GM12878 (cell line): ENCODE measurements at regions not wholly inside any gene's neighbourhood (a gene's known extent, or its start where the extent isn't known, plus 50 kb on each side); places are given as distances from the start of the nearest gene placed in this dataset.

Experiments
- ATAC-seq: fragments of 200-7000 bp; cut with Tn5 transposase; 3 replicates; pipeline ENCODE4 v1.9.1; 2020; ENCODE audit warnings: mild to moderate bottlenecking, moderate library complexity
- BruUV-seq: library from RNA; stranded (reverse); fragments of 400-500 nt; replicated peaks from 2 replicates; lab custom pipeline; 2021; lab: Mats Ljungman, UMichigan
- CTCF ChIA-PET: fragments of 300-600 bp; sonication (Branson Sonifier 250); formaldehyde crosslinking; extraction: SDS; loops from one replicate; lab custom pipeline; 2021; ENCODE audit warnings: inconsistent platforms; lab: Yijun Ruan, JAX
- POLR2A ChIA-PET: fragments of 350-600 bp; formaldehyde crosslinking; extraction: SDS; loops from one replicate; lab custom pipeline; 2021; ENCODE audit warnings: inconsistent platforms; lab: Charles Lee
- RAD21 ChIA-PET: fragments of 300-600 bp; sonication (Branson Sonifier 250); formaldehyde crosslinking; loops from one replicate; lab custom pipeline; 2023; ENCODE audit warnings: antibody characterized with exemption; ENCODE audit not compliant: unreplicated experiment; lab: Charles Lee
- SMC1A ChIA-PET: fragments of 300-600 bp; sonication (Branson Sonifier 250); formaldehyde crosslinking; loops from one replicate; lab custom pipeline; 2023; ENCODE audit not compliant: unreplicated experiment, uncharacterized antibody; lab: Charles Lee
- DNase-seq: peaks from one replicate; pipeline ENCODE4 v3.0.0-alpha.2; 2011; ENCODE audit warnings: low read depth, low spot score
- FAIRE-seq: peaks from 3 replicates; lab custom pipeline; 2011; peaks lifted over from hg19 to GRCh38; lab: Jason Lieb, UNC
- H2AFZ ChIP-seq: 2 replicates; pipeline ENCODE4 v1.6.0; 2011; ENCODE audit warnings: low read depth, low read length, control low read depth; ENCODE audit not compliant: control insufficient read depth
- H3K27ac ChIP-seq: 2 replicates; pipeline ENCODE4 v1.5.1; 2011; ENCODE audit warnings: control low read depth; ENCODE audit not compliant: control insufficient read depth, insufficient read depth
- H3K27me3 ChIP-seq, 2 experiments: replicated peaks in 1 of 2; 2 replicates each; pipeline versions ENCODE4 v1.6.0 to v1.6.1; 2011; ENCODE audit warnings: low read length in 1 of 2; ENCODE audit not compliant: control insufficient read depth in 2 of 2, insufficient read depth in 2 of 2
- H3K36me3 ChIP-seq, 2 experiments: 2 replicates each; pipeline ENCODE4 v1.5.1; 2011; ENCODE audit warnings: low read length in 1 of 2; ENCODE audit not compliant: control insufficient read depth in 2 of 2, insufficient read depth in 2 of 2
- H3K4me1 ChIP-seq: 2 replicates; pipeline ENCODE4 v1.6.1; 2011; ENCODE audit warnings: mild to moderate bottlenecking, low read length, moderate library complexity, mixed read lengths; ENCODE audit not compliant: control insufficient read depth, insufficient read depth
- H3K4me2 ChIP-seq: 2 replicates; pipeline ENCODE4 v1.6.0; 2011; ENCODE audit warnings: control low read depth; ENCODE audit not compliant: control insufficient read depth, insufficient read depth
- H3K4me3 ChIP-seq: fragments of 200-600 bp; sonication (generic); 2 replicates; pipeline ENCODE4 v1.5.1; 2016
- H3K79me2 ChIP-seq: 2 replicates; pipeline ENCODE4 v1.6.0; 2011; ENCODE audit warnings: low read length; ENCODE audit not compliant: control insufficient read depth, insufficient read depth
- H3K9ac ChIP-seq: 2 replicates; pipeline ENCODE4 v1.8.0; 2011; ENCODE audit warnings: low read length, control low read depth, mixed read lengths; ENCODE audit not compliant: control insufficient read depth, insufficient read depth
- H3K9me3 ChIP-seq: replicated peaks from 3 replicates; pipeline ENCODE4 v1.5.1; 2011; ENCODE audit warnings: mild to moderate bottlenecking, low read length; ENCODE audit not compliant: control insufficient read depth, insufficient read depth
- H4K20me1 ChIP-seq: 2 replicates; pipeline ENCODE4 v1.6.0; 2011; ENCODE audit not compliant: control insufficient read depth, insufficient read depth
- BACH1 ChIP-seq: fragments of 450-650 bp; IDR thresholded peaks from 2 replicates; pipeline ENCODE4 v1.6.1; 2017; ENCODE audit warnings: mild to moderate bottlenecking, borderline replicate concordance
- CBFB ChIP-seq: IDR thresholded peaks from 2 replicates; pipeline ENCODE4 v1.6.1; 2016; ENCODE audit warnings: antibody characterized with exemption, low read depth
- CEBPB ChIP-seq, 2 experiments: fragments of 150-350 bp in 1 of 2; IDR thresholded peaks; 2 replicates each; pipeline ENCODE4 v1.6.1; 2012 to 2014; ENCODE audit warnings: low read depth in 2 of 2, low read length in 2 of 2, borderline replicate concordance in 1 of 2, inconsistent platforms in 1 of 2
- EED ChIP-seq: sonication (generic); IDR thresholded peaks from 2 replicates; pipeline ENCODE4 v1.6.1; 2016; ENCODE audit warnings: antibody characterized with exemption, low read depth
- FOS ChIP-seq: IDR thresholded peaks from 3 replicates; pipeline ENCODE4 v1.6.1; 2011; ENCODE audit warnings: borderline replicate concordance; ENCODE audit not compliant: insufficient read length; ENCODE audit errors: extremely low read depth
- HDGF ChIP-seq: fragments of 450-650 bp; IDR thresholded peaks from 2 replicates; pipeline ENCODE4 v1.6.1; 2016; ENCODE audit warnings: antibody characterized with exemption
- IKZF2 ChIP-seq, 2 experiments: fragments of 450-650 bp; IDR thresholded peaks; 2 replicates each; pipeline ENCODE4 v1.6.1; 2017; ENCODE audit warnings: mild to moderate bottlenecking in 2 of 2, moderate library complexity in 2 of 2
- KDM1A ChIP-seq: fragments of 200-600 bp; sonication (generic); IDR thresholded peaks from 2 replicates; pipeline ENCODE4 v1.6.1; 2016; ENCODE audit warnings: borderline replicate concordance
- KLF5 ChIP-seq: fragments of 450-650 bp; IDR thresholded peaks from 2 replicates; pipeline ENCODE4 v1.6.1; 2014; ENCODE audit warnings: mild to moderate bottlenecking; ENCODE audit not compliant: partially characterized antibody
- NKRF ChIP-seq: fragments of 450-650 bp; conservative IDR thresholded peaks from 2 replicates; pipeline ENCODE4 v1.6.1; 2017; ENCODE audit warnings: mild to moderate bottlenecking, moderate library complexity
- PML ChIP-seq: IDR thresholded peaks from 2 replicates; pipeline ENCODE4 v1.6.1; 2012; ENCODE audit warnings: low read length, inconsistent platforms
- RFX5 ChIP-seq: IDR thresholded peaks from 2 replicates; pipeline ENCODE4 v1.6.1; 2011; ENCODE audit warnings: low read depth, low read length, improper control_type of control experiment
- SMAD5 ChIP-seq: IDR thresholded peaks from 2 replicates; pipeline ENCODE4 v1.6.1; 2016; ENCODE audit warnings: antibody characterized with exemption, low read depth
- SREBF1 ChIP-seq: IDR thresholded peaks from 2 replicates; pipeline ENCODE4 v1.6.1; 2012; ENCODE audit warnings: mild to moderate bottlenecking, low read length
- YY1 ChIP-seq: IDR thresholded peaks from 2 replicates; pipeline ENCODE4 v1.6.1; 2011; ENCODE audit warnings: low read depth, mild to moderate bottlenecking, low read length
- ZBTB4 ChIP-seq: fragments of 450-650 bp; formaldehyde crosslinking; IDR thresholded peaks from 2 replicates; pipeline ENCODE4 v1.4.0; 2022; ENCODE audit warnings: mild to moderate bottlenecking, moderate library complexity
- ZNF274 ChIP-seq: IDR thresholded peaks from one replicate; pipeline ENCODE4 v1.8.0; 2011; ENCODE audit not compliant: insufficient read length, insufficient read depth
- WGBS: methylation state at CpG from one replicate; pipeline ENCODE4 v1.1.6; 2016; ENCODE audit warnings: low lambda C conversion rate; ENCODE audit not compliant: insufficient replicate concordance, insufficient coverage; ENCODE audit errors: missing lambda C conversion rate; 5-methylcytosine and 5-hydroxymethylcytosine counted together
- in situ Hi-C: fragments of 300-500 bp; cut with MboI; formaldehyde crosslinking; loops from 9 replicates; pipeline ENCODE4 v1.14.3; 2018; ENCODE audit warnings: mixed read lengths
- intact Hi-C: fragments of 100-400 bp; cut with micrococcal nuclease; formaldehyde crosslinking; loops from one replicate; pipeline ENCODE4 v1.14.2; 2022; ENCODE audit not compliant: unreplicated experiment
- TF ChIP-seq, protein P1 (sequence below): IDR thresholded peaks from 2 replicates; pipeline ENCODE4 v1.6.1; 2012; ENCODE audit warnings: low read depth, low read length, improper control_type of control experiment
- TF ChIP-seq, protein P2 (sequence below): fragments of 450-650 bp; IDR thresholded peaks from 2 replicates; pipeline ENCODE4 v1.6.1; 2016; ENCODE audit warnings: mild to moderate bottlenecking

- no peak for DNase-seq
- Histone ChIP-seq H2AFZ (no peak overlapping the region), H3K4me1 (no peaks in the 10 kb centered on the region), H3K9ac (no peak overlapping the region), H3K36me3 (no peaks in the 10 kb centered on the region), H3K4me3 (no peak overlapping the region), H3K27me3 (no peaks in the 10 kb centered on the region), H3K9me3 (no peaks in the 10 kb centered on the region), H3K4me2 (no peak overlapping the region), H4K20me1 (no peaks in the 10 kb centered on the region), H3K27ac (no peak overlapping the region), H3K79me2 (no peaks in the 10 kb centered on the region)
- no peak for FAIRE-seq
- WGBS = 18% methylated on average over 5 of the region's 5 CpGs
- in situ Hi-C loops (no loop called here), intact Hi-C loops (no loop called here)
- ChIA-PET POLR2A (no interaction called here), SMC1A (no interaction called here), RAD21 (no interaction called here), CTCF (no interaction called here)
- ATAC-seq = no peak
- no TSS peak for BruUV-seq
- TF ChIP-seq RFX5 (no peak), CEBPB (IDR thresholded peaks at IDR 0.05; ENCODE audit: borderline replicate concordance in 1 of 2, low read depth in 2 of 2, low read length in 2 of 2) (no peak), HDGF (no peak), ZNF274 (no peak), YY1 (no peak), FOS (no peak), KLF5 (no peak), IKZF2 (IDR thresholded peaks at IDR 0.05) (no peak), BACH1 (no peak), EED (no peak), SMAD5 (no peak), KDM1A (no peak), SREBF1 (no peak), NKRF (no peak), PML (no peak), ZBTB4 (no peak), CBFB (no peak)
- TF ChIP-seq, protein P1, sequence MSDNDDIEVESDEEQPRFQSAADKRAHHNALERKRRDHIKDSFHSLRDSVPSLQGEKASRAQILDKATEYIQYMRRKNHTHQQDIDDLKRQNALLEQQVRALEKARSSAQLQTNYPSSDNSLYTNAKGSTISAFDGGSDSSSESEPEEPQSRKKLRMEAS = no peak
- TF ChIP-seq, protein P2, sequence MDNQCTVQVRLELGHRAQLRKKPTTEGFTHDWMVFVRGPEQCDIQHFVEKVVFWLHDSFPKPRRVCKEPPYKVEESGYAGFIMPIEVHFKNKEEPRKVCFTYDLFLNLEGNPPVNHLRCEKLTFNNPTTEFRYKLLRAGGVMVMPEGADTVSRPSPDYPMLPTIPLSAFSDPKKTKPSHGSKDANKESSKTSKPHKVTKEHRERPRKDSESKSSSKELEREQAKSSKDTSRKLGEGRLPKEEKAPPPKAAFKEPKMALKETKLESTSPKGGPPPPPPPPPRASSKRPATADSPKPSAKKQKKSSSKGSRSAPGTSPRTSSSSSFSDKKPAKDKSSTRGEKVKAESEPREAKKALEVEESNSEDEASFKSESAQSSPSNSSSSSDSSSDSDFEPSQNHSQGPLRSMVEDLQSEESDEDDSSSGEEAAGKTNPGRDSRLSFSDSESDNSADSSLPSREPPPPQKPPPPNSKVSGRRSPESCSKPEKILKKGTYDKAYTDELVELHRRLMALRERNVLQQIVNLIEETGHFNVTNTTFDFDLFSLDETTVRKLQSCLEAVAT = no peak
Measured at GRCh38 chr13:110010404-110011138, 224.2 kb upstream of the IRS2 start.
